NOMO-1 (cell line): ENCODE measurements at regions not wholly inside any gene's neighbourhood (a gene's known extent, or its start where the extent isn't known, plus 50 kb on each side); places are given as distances from the start of the nearest gene placed in this dataset.
"Not testable (repeated sequence)": the region's sequence is repeated elsewhere in the genome, so short reads cannot be mapped to it uniquely, and the experiment has no call there.

ENCODE experiments used
- DNase-seq, 2 experiments: peaks; one replicate each; lab custom pipeline; 2025; ENCODE audit not compliant: unreplicated experiment in 2 of 2; lab: John Stamatoyannopoulos, UW

GRCh38 chr1:95582191-95582590, 348.2 kb downstream of the RWDD3 start:
- no peak for DNase-seq

GRCh38 chr1:95582746-95583145, 348.7 kb downstream of the RWDD3 start:
- DNase-seq = no peak

DNA sequence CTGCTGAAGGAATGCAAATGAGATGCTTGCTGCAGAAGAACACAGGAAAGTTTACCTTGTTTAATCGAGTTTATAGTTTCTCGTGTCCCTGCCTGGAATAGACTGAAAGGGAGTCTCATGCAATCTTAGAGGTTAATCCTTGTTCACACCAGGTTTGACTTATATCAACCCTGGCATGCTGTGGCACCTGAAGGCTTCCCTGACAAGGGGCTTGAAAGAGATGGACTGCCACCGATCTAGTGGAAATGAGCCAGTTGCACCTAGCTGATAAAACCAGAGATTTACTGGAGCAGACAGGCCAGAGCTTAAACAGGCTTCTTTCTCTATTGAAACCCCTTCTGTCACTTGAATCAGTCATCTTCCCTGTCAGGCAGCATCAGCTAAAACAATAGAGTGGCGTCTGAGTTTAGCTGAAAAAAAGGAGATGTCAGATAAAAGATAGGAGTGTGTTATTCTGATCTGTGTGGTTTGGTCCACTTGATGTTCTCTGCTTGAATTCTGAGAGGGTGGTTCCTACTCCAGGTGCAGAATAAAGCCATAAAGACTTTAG, 349.7 kb downstream of the RWDD3 start:
- DNase-seq = no peak

DNA sequence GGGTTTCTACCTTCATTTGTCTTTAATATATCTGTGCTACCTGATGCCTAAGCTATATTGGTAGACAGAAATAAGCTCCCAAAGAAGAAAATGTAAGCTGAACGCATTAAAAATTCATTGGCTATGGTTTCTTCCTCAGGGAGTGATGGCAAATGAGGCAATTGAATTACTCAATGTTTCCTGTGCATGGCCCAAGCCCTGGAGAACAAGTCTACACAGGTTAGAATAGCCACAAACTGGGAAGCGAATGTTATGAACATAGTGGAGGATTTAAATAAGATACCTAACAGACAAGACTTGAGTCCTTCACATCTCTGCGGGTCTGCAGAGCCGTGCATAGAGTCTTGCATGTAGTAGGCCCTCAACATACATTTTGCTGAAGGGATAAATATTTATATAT, 350.3 kb downstream of the RWDD3 start:
- no peak for DNase-seq

DNA sequence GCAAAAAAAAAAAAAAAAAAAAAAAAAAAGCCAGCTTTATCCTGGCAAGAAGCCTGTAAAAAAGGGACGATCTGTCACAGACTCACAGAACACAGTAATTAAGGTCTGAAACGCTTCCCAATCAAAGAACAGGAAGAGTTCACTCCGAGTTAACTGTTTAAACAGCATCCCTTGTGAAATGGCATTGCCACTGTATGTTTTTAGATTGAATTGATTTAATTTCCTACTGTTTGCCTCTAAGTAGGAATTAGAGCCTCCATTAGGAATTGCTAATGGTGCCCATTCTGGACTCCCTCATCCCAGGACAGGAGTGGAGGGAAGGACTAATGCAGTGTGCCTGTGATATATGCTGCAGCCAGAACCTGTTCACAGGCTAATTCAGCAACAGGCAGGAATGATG, 370.8 kb downstream of the RWDD3 start:
- DNase-seq = no peak

DNA sequence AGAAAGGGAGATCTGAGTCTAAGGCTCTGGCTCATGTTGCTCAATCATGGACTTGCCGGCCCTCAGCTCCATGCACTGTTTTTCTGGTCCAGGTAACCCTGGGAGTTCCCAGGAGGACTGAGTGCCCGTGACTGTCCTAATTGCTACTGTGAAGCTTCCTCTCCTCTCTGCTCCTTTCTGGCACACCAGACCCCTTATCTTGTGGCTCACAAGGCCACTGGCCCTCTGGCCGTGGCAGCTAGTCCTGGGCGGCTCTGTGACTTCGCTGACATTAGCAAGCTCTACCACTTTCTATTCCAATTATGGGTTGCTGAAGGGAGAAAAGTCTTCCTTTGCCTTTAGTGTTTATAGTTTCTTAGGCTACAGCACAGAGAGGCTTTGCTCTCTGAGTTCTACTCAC, 380.2 kb downstream of the RWDD3 start:
- no peak for DNase-seq

DNA sequence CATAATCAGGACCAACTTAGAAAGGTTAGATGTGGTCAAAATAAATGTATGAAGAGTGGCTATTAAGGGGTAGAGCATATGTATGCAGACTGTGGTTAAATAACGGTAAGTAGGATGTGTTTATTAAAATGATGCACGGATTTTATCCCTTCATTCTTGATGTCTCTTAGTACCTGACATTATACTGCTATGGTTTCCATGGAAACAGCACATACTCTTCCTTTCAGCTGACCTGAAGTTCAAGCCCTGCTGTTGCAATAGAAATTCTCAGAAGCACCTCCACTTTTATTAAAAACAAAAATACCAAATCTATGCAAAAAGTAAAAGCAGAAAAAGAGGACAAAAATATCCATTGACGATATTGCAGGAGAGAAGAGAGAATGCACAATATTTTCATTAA, 381.4 kb downstream of the RWDD3 start:
- no peak for DNase-seq

- no peak for DNase-seq
Measured at GRCh38 chr1:95620076-95620475, 386.1 kb downstream of the RWDD3 start.

GRCh38 chr1:95622609-95623008, 388.6 kb downstream of the RWDD3 start:
- peak; percentile 7 for DNase-seq

GRCh38 chr1:95625224-95625623, 391.2 kb downstream of the RWDD3 start:
- DNase-seq = no peak

DNA sequence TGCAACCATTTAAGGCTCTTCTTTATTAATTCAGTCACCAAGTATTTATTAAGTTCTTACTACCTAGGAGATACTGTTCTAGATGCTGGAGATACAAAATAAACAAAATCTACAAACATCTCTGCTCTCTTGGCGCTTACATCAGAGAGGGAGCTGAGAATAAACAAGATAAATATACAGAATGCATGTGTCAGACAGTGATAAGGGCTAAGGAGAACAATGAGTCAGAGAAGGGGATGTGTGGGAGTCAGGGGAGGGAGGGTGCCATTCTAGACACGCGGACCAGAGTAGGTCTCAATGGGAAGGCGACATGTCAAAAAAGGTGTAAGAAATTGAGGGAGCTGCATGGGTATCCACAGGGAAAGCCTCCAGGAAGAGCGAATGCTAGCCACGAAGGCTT, 393.2 kb downstream of the RWDD3 start:
- no peak for DNase-seq

- no peak for DNase-seq
Measured at GRCh38 chr1:95631695-95632094, 397.7 kb downstream of the RWDD3 start.

- DNase-seq = no peak
Measured at GRCh38 chr1:95635811-95636210, 401.8 kb downstream of the RWDD3 start.

DNA sequence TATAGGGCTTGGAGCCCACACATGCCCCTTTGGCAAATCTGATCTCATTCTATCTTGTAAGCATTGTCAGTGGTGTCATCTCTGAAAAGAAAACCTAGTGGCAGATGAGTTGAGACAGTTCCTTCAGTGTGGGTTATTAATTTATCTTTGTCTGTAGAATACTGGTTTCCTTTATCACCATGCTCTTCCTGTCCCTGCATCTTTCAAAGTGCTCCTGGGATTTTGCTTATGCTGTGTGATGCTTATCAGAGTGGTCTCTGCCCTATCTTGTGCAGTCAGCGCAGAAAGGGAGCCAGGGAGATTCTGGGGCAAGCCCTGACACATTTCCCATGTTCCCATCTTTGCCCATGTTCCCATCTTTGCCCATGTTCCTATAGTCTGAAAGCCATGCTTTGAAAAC, 402.9 kb downstream of the RWDD3 start:
- no peak for DNase-seq

GRCh38 chr1:95640746-95641145, 406.7 kb downstream of the RWDD3 start:
- no peak for DNase-seq

DNA sequence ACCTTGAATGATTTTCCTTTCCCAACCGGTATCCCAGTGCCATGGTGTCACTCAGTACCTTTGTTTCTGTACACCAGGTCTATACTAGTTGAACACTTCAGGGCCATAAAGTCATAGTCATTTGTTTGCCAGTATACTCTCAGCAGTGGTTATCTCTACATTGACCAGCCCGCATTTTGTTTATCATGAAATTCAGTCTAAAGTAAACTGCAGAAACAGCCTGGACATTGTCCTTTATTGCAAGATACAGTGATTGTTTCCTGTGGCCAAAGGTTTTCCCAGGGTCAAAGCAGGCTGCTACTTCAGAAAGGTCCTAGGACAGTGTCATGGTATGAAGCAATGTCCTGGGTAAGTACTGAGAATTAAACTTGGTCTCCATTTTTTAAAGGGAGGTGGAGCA, 407.4 kb downstream of the RWDD3 start:
- no peak for DNase-seq

DNA sequence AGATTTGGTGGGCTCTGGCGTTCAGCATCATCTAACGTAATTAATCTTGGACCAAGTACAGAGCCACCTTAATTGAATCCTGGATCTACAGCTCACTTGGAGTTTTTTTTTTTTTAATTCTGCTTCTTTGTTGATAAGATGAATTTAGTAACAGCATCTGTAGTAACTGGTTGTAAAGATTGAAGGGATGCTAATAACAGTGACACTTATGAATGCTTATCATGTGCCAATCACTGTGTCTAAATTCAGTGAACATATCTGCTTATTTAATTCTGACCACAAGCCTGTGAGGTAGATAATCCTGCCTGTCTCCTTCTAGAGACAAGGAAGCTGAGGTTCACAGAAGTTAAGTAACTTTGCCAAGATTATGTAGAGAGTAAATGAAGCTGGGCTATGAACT, 408.0 kb downstream of the RWDD3 start:
- DNase-seq = no peak

- DNase-seq = no peak
Measured at GRCh38 chr1:95643071-95643470, 409.1 kb downstream of the RWDD3 start.

- not testable (repeated sequence) for DNase-seq
Measured at GRCh38 chr1:95645126-95645525, 411.1 kb downstream of the RWDD3 start.

- DNase-seq = no peak
Measured at GRCh38 chr1:95650631-95651030, 416.6 kb downstream of the RWDD3 start.

DNA sequence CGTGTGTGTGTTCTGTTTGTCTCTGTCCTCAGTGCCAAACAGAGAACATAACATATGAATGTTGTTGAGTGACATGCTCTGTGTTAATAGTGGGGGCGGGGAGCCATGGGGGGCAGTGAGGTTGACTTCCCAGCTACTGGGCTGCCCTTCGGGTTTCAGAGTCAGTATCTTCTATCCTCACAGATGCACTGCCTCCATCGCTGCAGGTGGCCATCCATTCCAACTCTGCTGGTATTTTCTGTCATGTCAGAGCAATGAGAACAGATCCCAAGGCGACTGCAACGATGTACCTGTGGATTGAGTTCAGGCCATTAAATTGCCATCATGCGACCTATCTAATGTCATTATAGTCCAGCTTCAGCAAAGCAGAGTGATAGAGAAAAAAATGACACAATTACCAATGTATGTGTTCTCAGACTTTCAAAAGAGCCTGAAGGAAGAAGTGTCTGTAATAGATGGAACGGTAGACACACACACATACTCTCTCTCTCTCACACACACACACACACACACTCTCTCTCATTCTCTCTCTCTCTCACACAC, 418.5 kb downstream of the RWDD3 start:
- DNase-seq = no peak

GRCh38 chr1:95653618-95654017, 419.6 kb downstream of the RWDD3 start:
- DNase-seq = no peak

GRCh38 chr1:95655321-95656020, 421.5 kb downstream of the RWDD3 start:
- no peak for DNase-seq
